ENCODE measurements at regions not wholly inside any gene's neighbourhood (a gene's known extent, or its start where the extent isn't known, plus 50 kb on each side); places are given as distances from the start of the nearest gene placed in this dataset.

GRCh38 chr20:11712639-11713160 is 205.0 kb upstream of the BTBD3 start:
- no peak for DNase-seq

DNA sequence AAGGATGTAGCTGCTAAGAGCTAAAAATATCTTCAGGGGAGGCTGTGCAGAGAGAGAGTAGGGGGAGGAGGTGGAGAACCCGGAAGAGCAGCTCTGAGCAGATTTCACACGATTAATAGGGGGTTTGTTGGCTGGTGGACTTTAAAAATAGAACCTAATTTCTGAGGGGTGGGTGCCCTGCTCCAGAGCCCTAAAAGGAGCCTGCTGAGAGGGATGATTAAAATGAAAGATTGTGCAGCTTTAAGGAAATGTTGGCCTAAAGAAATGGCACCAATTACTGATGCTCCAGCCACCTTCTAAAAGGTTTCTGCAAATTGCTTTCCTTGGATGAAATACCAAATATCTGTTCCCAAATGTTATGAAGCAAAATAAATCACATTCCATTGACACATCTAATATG is 202.8 kb upstream of the BTBD3 start:
- no peak for DNase-seq

GRCh38 chr20:11716239-11716944 is 201.3 kb upstream of the BTBD3 start:
- no peak for DNase-seq

DNA sequence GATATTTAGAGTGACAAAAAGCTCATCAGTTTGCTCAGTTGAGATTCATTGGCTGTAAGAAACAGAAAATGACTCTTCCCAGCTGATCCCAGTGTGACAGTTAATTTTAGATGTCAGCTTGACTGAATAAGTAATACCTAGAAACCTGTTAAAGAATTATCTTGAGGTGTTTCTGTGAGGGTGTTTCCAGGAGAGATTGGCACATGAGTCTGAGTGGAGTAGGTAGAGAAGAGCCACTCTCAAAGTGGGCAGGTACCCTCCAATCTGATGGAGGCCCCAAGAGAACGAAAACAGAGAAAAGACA is 200.8 kb upstream of the BTBD3 start:
- no peak for DNase-seq

DNA sequence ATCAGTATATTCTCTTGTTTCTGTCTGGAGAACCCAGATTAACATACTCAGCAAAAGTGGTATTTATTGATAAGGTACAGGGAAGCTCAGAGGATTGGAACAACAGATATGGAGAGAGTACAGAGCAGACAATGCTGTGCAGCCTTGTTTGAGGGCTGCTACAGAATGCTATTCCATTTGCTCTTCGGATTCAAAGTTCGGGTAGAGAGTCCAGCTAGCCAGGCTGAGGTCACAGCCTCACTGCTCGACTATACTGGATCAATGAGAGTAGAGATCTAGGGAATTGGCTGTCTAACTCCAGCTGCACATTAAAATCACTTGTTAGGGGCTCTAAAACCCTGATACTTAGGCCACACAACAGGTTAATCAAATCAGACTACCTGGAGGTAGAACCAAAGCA is 200.1 kb upstream of the BTBD3 start:
- no peak for DNase-seq

GRCh38 chr20:11718474-11719094 is 199.1 kb upstream of the BTBD3 start:
- no peak for DNase-seq

GRCh38 chr20:11719153-11719552 is 198.5 kb upstream of the BTBD3 start:
- DNase-seq, result no peak

GRCh38 chr20:11721411-11721810 is 196.3 kb upstream of the BTBD3 start:
- DNase-seq, result no peak

DNA sequence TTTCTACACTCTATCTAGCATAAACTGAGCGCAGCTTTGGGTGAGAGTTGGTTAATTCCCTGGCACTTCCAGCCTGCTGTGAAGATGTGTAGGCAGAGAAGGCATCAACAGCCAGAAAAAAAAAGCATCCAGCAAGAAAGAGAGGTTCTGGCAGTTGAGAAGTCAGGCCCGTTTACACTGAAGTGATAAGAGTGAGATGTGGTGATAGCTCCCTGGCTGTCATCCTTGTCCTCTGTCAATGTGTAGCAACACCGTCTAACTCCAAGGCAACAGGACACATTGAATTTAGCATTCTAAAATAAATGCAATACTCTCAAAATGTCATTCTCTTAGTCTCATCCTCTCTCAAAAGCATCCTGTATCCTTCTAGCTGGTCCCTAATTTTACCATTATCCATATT is 193.6 kb upstream of the BTBD3 start:
- no peak for DNase-seq

- no peak for DNase-seq
Measured at GRCh38 chr20:11726026-11726425, 191.7 kb upstream of the BTBD3 start.

GRCh38 chr20:11727708-11728107 is 190.0 kb upstream of the BTBD3 start:
- no peak for DNase-seq

GRCh38 chr20:11728937-11729336 is 188.8 kb upstream of the BTBD3 start:
- no peak for DNase-seq

- DNase-seq, result no peak
Measured at GRCh38 chr20:11729806-11730205, 187.9 kb upstream of the BTBD3 start.

GRCh38 chr20:11734431-11734830 is 183.3 kb upstream of the BTBD3 start:
- no peak for DNase-seq

- no peak for DNase-seq
Measured at GRCh38 chr20:11738852-11739251, 178.8 kb upstream of the BTBD3 start.

DNA sequence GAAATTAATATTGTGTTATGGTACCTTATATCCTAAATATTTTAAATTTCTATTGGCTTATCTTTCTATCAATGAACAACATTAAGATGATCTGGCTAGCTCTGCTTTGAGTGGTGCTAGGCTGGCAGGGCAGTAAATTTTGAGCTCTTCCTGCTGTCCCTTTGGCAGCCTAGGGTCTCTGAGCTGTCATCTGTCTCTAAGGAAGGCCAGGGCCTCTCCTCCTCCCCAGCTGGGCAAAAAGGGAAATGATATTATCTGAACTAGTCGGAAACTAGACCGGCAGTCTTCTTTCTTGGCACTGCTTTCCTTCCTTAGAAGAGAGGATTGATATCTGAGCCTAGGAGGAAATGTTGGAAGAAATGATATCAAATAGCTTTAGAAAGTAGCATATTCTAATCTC is 176.7 kb upstream of the BTBD3 start:
- no peak for DNase-seq

DNA sequence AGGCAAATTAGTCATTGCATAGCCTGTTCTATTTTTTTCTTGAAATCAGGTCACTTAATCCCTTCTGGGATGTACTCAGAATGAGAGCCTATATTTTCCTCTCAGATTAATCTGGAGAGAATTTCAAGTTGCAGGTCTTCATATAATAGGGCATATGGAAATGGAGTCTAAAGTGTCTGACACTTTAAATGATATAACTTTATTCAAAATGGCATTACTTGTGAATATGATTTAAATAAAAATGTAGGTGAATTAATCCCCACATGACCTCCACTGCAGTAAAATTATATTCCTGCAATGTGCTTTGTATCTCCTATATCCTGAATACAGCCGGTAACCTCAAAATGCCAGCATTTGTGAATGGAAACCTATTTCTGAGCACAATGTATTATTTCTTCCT is 172.5 kb upstream of the BTBD3 start:
- no peak for DNase-seq

DNA sequence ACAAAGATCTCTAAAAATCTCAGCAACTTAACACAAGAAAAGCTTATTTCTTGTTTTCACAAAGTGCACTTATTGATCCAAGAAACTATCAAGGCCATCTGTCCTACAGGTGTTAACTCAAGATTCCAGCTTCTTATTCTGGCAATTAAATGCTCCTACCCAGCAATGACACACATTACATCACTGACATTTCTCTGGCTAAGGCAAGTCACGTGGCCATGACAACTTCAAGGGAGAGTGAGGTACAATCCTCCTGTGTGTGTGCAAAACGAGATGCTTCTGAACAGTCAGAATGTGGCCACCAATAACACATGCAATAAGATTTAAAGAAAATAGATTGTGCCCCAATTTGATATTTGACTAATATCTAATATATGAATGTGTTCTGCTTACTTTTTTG is 169.3 kb upstream of the BTBD3 start:
- DNase-seq, result no peak

DNA sequence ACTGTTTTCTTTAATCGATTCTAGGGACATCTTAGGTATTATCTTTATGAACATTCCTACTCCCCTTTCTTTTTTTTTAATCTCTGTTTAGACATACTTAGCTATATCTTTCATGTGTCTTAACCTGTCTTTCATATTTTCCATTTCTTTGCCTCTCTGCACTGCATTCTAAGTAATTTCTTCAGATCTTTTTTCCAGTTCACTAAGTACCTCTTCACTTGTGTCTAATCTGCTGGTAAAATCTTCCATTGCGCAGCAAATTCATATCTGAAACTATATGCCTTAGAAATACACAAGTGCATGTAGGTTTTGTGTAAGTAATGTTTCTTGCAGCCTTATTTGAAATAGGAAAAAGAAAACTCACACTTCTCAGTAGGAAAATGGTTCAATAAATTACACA is 165.4 kb upstream of the BTBD3 start:
- DNase-seq, result no peak

- no peak for DNase-seq
Measured at GRCh38 chr20:11753155-11753554, 164.5 kb upstream of the BTBD3 start.

DNA sequence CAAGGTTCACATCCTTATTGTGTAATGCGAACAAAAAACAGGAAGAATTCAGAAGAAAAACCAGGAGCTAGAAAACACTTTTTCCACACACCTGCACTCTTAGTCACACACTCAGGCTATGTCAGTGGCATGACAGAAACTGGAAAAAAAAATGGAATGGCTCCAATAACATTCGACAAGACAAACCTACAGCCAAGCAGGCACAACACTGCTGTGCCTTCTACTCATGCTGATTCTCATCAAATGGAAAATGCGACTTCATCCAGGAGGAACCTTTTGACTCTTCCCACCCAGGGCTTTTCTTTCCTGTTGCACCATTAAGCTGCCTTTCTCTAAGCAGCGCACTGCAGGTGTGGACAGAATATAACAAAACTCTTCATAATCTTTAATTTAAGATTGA is 163.2 kb upstream of the BTBD3 start:
- DNase-seq, result no peak

- DNase-seq, result no peak
Measured at GRCh38 chr20:11755071-11755841, 162.4 kb upstream of the BTBD3 start.

GRCh38 chr20:11761497-11761896 is 156.2 kb upstream of the BTBD3 start:
- no peak for DNase-seq

- DNase-seq, result no peak
Measured at GRCh38 chr20:11766961-11767360, 150.7 kb upstream of the BTBD3 start.
